HG02973 (cell line): ENCODE measurements at regions not wholly inside any gene's neighbourhood (a gene's known extent, or its start where the extent isn't known, plus 50 kb on each side); places are given as distances from the start of the nearest gene placed in this dataset.

Source experiments
- ATAC-seq: cut with Tn5 transposase; IDR thresholded peaks from one replicate; pipeline ENCODE4 v1.9.1; 2021; ENCODE audit warnings: moderate library complexity; ENCODE audit not compliant: unreplicated experiment

- ATAC-seq, result no peak
Observed at GRCh38 chr3:194832346-194833104, 146.8 kb downstream of the FAM43A start.

DNA sequence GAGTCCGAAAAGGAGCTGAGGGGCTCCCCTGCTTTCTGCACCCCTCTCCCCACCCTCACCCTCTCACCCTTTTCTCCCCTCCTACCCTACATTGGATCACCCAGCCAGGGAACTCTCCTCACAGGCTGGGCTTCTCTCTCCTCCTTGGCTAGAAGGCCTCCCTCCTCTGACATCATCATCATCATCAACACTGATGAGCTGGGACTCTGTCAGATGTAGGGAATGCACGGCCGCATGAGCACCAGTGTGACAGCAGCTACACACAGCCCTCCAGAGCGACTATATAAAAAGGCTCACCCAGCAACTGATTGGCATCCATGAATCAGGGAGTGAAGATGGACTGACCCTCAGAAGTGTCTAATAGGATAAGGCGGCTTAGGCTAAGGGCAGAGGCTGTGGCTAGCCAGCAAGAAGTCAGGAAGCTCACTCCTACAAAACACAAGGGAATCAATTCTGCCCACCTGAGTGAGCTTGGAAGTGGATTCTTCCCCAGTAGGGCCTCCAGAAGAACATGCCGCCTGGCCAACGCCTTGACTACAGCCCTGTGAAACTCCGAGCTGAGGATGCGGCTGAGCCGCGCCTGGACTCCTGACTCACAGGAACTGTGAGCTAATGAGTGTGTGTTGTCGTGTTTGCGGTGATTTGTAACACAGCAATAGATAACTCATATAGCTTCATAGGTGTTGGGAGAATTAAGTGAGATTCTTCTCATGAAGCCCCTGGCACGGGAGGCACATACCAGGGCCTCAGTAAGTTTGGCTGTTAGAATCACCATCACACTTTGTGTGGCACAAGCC is 147.6 kb downstream of the FAM43A start:
- ATAC-seq, result no peak

DNA sequence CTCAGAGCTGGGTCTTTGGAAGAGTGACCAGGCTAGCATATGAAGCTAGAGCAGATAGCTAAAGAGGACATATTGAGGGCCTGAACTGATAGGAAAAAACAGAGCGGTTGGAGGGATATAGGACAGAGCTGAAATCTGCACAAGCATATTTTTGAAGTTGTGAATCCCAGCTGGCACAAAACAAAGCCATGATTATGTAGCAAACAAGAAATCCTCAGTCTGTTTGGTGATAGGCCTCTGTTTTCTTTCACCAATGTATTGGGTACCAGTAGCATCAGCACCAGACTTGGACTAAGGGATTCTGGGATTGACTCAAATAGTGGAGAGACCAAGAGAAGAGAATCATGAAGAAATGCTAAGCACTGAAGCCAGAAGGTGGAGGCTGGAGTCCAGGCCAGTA is 151.0 kb downstream of the FAM43A start:
- ATAC-seq, result no peak

- ATAC-seq, result no peak
Observed at GRCh38 chr3:194837457-194838127, 151.9 kb downstream of the FAM43A start.

GRCh38 chr3:194838236-194838635 is 152.6 kb downstream of the FAM43A start:
- no peak for ATAC-seq

- ATAC-seq, result no peak
Observed at GRCh38 chr3:194840661-194841514, 155.2 kb downstream of the FAM43A start.

DNA sequence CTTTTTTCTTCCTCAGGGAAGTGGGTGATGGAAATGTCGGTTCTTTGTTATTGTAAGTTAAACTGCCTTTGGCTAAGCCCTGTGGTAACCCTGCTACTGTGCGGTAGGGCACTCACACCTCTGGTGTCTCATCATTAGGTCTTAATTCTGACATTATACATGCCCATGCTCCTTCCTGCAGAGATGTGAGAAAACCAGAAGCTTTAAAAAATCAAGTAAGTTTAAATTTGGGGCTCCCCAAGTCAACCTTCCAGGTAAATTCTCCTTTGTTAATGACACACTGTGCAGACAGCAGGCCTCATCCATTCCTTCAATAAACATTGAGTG is 155.8 kb downstream of the FAM43A start:
- no peak for ATAC-seq

DNA sequence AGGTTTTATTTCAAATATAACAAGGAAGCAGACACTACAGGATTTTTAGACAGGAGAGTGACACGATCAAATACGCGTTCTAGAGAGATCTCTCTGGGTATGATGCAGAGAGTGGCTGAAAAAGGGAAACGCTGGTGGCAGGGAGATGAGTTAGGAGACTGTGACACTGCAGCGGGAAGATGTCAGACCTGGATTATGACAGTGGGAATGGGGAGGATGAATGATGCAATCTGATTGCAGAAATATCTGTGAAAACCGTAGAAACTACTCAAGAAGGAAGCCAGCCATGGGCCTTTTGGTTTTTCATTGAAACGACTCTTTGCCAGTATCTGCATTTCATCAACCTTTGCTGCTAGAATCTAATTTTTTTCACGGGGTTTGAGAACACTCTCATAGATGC is 157.9 kb downstream of the FAM43A start:
- no peak for ATAC-seq

- no peak for ATAC-seq
Observed at GRCh38 chr3:194844046-194844445, 158.4 kb downstream of the FAM43A start.

GRCh38 chr3:194849166-194849875 is 163.6 kb downstream of the FAM43A start:
- no peak for ATAC-seq

GRCh38 chr3:194851254-194851653 is 165.6 kb downstream of the FAM43A start:
- no peak for ATAC-seq

DNA sequence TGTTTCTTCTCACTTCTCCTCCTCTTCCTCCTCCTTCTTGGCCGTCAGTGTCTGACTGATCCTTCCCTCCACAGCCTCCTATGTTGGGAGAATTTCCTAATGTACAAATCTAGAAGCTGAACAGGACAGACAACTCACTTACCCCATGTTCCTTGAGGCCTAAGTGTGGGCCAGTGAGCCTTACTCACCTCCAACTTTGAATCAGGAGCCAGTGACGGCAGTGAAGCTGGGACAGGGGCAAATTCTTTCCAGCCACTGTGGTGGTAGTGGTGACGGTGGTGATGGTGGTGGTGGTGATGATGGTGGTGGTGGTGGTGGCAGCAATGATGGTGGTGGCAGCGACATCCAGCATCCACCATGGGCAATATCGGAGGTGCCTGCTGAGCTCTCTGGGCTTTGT is 166.3 kb downstream of the FAM43A start:
- ATAC-seq, result no peak

- ATAC-seq, result no peak
Observed at GRCh38 chr3:194852345-194852744, 166.7 kb downstream of the FAM43A start.

DNA sequence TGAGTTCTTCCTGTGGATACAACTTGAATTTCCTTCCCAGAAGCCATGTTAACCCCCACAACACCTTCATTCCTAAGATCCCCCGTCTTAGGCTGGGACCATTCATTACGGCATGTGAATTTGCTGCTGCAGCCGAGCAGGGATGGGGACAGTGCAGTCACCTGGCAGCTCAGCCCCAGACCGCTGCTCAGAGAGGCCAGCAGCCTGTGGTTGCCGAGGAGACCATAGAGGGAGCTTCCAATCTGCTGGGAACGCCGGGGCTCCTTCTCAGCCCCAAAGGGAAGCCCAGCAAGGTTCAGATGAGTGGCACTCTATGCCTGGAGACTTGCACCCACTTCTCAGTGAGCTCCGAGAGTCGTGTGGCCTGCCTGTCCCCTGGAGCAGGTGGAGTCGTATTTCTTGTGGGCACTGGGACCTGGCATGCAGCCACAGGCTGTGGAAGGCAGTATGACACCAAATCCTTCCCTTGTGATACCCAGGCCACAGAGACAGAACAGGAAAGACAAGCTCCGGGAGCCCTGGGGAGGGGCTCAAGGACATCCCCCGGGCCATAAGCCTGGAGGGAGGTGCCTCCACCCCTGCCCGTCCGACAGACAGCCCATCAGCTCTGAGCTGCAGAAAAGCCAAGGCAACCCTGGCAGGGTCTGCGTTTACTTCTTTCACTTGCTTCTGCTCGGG is 167.3 kb downstream of the FAM43A start:
- no peak for ATAC-seq

- no peak for ATAC-seq
Observed at GRCh38 chr3:194854206-194854605, 168.5 kb downstream of the FAM43A start.

GRCh38 chr3:194854659-194855390 is 169.1 kb downstream of the FAM43A start:
- no peak for ATAC-seq

GRCh38 chr3:194856296-194856695 is 170.6 kb downstream of the FAM43A start:
- no peak for ATAC-seq

DNA sequence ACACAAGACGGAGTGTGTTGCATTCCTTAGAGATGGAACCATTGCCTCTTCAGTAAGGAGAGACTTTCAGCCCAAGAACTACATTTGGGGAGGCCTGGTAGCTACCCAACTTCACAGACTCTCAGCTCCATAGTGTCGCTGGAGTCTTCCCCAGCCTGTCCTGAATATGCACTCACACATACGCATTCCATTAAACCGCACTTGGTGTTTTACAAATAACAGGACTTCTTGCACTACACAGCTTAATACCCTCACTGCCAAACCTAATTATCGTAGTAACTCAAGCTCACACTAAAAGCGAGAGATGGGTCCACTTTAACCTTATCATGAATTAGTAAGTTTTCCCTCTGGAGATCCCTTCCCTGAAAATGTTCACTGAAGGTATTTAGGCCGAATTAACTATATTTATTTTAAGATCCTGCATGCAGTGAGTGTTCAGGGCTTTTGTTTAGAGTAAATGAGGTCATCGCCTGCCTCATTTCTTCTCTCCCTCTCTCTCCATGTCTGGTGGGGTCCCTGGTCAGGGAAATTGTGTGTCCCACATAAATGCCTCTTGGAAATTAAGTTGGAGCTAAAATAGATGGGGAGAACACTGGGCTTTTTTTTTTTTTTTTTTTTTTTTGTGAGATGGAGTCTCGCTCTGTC is 171.9 kb downstream of the FAM43A start:
- ATAC-seq, result no peak

- no peak for ATAC-seq
Observed at GRCh38 chr3:194858382-194858781, 172.7 kb downstream of the FAM43A start.
